ENCODE measurements at regions not wholly inside any gene's neighbourhood (a gene's known extent, or its start where the extent isn't known, plus 50 kb on each side); places are given as distances from the start of the nearest gene placed in this dataset.

GRCh38 chr5:158389786-158390185 is 530.8 kb upstream of the CLINT1 start:
- H3K4me1 Mint-ChIP-seq: peaks cover 3% of the 10 kb centered on the region
- H3K36me3 Mint-ChIP-seq: no peaks in the 10 kb centered on the region
- DNase-seq: no peak
- H3K27me3 Mint-ChIP-seq: no peaks in the 10 kb centered on the region
- H3K4me3 Mint-ChIP-seq: no peak overlapping the region
- no peak overlapping the region for H3K27ac Mint-ChIP-seq
- peaks cover 11% of the 10 kb centered on the region for H3K9me3 Mint-ChIP-seq

GRCh38 chr5:158388021-158388420 is 529.1 kb upstream of the CLINT1 start:
- Mint-ChIP-seq H3K9me3 (peaks cover 17% of the 10 kb centered on the region), H3K36me3 (no peaks in the 10 kb centered on the region), H3K27me3 (no peaks in the 10 kb centered on the region), H3K4me3 (no peak overlapping the region), H3K4me1 (peaks cover 6% of the 10 kb centered on the region), H3K27ac (no peak overlapping the region)
- no peak for DNase-seq

- no peak overlapping the region for H3K27ac Mint-ChIP-seq
- H3K4me3 Mint-ChIP-seq: no peak overlapping the region
- no peaks in the 10 kb centered on the region for H3K36me3 Mint-ChIP-seq
- H3K4me1 Mint-ChIP-seq: peaks cover 8% of the 10 kb centered on the region
- no peaks in the 10 kb centered on the region for H3K27me3 Mint-ChIP-seq
- H3K9me3 Mint-ChIP-seq: peaks cover 17% of the 10 kb centered on the region
- DNase-seq: no peak
Measured at GRCh38 chr5:158387499-158387898, 528.6 kb upstream of the CLINT1 start.

- peaks cover 17% of the 10 kb centered on the region for H3K9me3 Mint-ChIP-seq
- H3K4me3 Mint-ChIP-seq: no peak overlapping the region
- no peak overlapping the region for H3K27ac Mint-ChIP-seq
- peaks cover 10% of the 10 kb centered on the region for H3K4me1 Mint-ChIP-seq
- no peaks in the 10 kb centered on the region for H3K27me3 Mint-ChIP-seq
- DNase-seq: no peak
- no peaks in the 10 kb centered on the region for H3K36me3 Mint-ChIP-seq
Measured at GRCh38 chr5:158385982-158386381, 527.0 kb upstream of the CLINT1 start.

- no peaks in the 10 kb centered on the region for H3K27me3 Mint-ChIP-seq
- H3K27ac Mint-ChIP-seq: no peak overlapping the region
- H3K9me3 Mint-ChIP-seq: peaks cover 17% of the 10 kb centered on the region
- H3K4me3 Mint-ChIP-seq: no peak overlapping the region
- H3K36me3 Mint-ChIP-seq: no peaks in the 10 kb centered on the region
- peaks cover 10% of the 10 kb centered on the region for H3K4me1 Mint-ChIP-seq
- DNase-seq: no peak
Measured at GRCh38 chr5:158384535-158385481, 525.9 kb upstream of the CLINT1 start.

GRCh38 chr5:158383486-158383885 is 524.5 kb upstream of the CLINT1 start:
- Mint-ChIP-seq H3K27ac (no peak overlapping the region), H3K36me3 (no peaks in the 10 kb centered on the region), H3K4me1 (peaks cover 10% of the 10 kb centered on the region), H3K27me3 (no peaks in the 10 kb centered on the region), H3K4me3 (no peak overlapping the region), H3K9me3 (peaks cover 17% of the 10 kb centered on the region)
- no peak for DNase-seq

- peaks cover 2% of the 10 kb centered on the region for H3K36me3 Mint-ChIP-seq
- H3K27ac Mint-ChIP-seq: no peak overlapping the region
- H3K4me1 Mint-ChIP-seq: peaks cover 10% of the 10 kb centered on the region
- DNase-seq: peak; percentile 47
- no peaks in the 10 kb centered on the region for H3K27me3 Mint-ChIP-seq
- H3K9me3 Mint-ChIP-seq: peaks cover 19% of the 10 kb centered on the region
- H3K4me3 Mint-ChIP-seq: no peak overlapping the region
Measured at GRCh38 chr5:158382473-158382872, 523.5 kb upstream of the CLINT1 start.

GRCh38 chr5:158381614-158382160 is 522.7 kb upstream of the CLINT1 start:
- Mint-ChIP-seq H3K27me3 (no peaks in the 10 kb centered on the region), H3K4me1 (peaks cover 10% of the 10 kb centered on the region), H3K4me3 (no peak overlapping the region), H3K27ac (peak overlapping the region; percentile 39), H3K36me3 (peaks cover 2% of the 10 kb centered on the region), H3K9me3 (peaks cover 20% of the 10 kb centered on the region)
- no peak for DNase-seq

GRCh38 chr5:158380661-158381060 is 521.7 kb upstream of the CLINT1 start:
- no peak for DNase-seq
- H3K36me3 Mint-ChIP-seq: peaks cover 2% of the 10 kb centered on the region
- H3K4me3 Mint-ChIP-seq: no peak overlapping the region
- no peak overlapping the region for H3K27ac Mint-ChIP-seq
- peaks cover 15% of the 10 kb centered on the region for H3K9me3 Mint-ChIP-seq
- H3K4me1 Mint-ChIP-seq: peaks cover 10% of the 10 kb centered on the region
- no peaks in the 10 kb centered on the region for H3K27me3 Mint-ChIP-seq

- Mint-ChIP-seq H3K27me3 (no peaks in the 10 kb centered on the region), H3K27ac (no peak overlapping the region), H3K4me1 (peaks cover 5% of the 10 kb centered on the region), H3K36me3 (peaks cover 2% of the 10 kb centered on the region), H3K4me3 (no peak overlapping the region), H3K9me3 (peaks cover 3% of the 10 kb centered on the region)
- no peak for DNase-seq
Measured at GRCh38 chr5:158378931-158379330, 520.0 kb upstream of the CLINT1 start.

GRCh38 chr5:158376679-158377078 is 517.7 kb upstream of the CLINT1 start:
- H3K4me3 Mint-ChIP-seq: no peak overlapping the region
- H3K27ac Mint-ChIP-seq: no peak overlapping the region
- peaks cover 3% of the 10 kb centered on the region for H3K9me3 Mint-ChIP-seq
- H3K36me3 Mint-ChIP-seq: peaks cover 2% of the 10 kb centered on the region
- DNase-seq: no peak
- H3K4me1 Mint-ChIP-seq: no peaks in the 10 kb centered on the region
- H3K27me3 Mint-ChIP-seq: no peaks in the 10 kb centered on the region

GRCh38 chr5:158375531-158375930 is 516.6 kb upstream of the CLINT1 start:
- DNase-seq: no peak
- H3K36me3 Mint-ChIP-seq: peaks cover 2% of the 10 kb centered on the region
- H3K27me3 Mint-ChIP-seq: no peaks in the 10 kb centered on the region
- peaks cover 3% of the 10 kb centered on the region for H3K9me3 Mint-ChIP-seq
- H3K4me3 Mint-ChIP-seq: no peak overlapping the region
- H3K4me1 Mint-ChIP-seq: no peaks in the 10 kb centered on the region
- no peak overlapping the region for H3K27ac Mint-ChIP-seq

- no peak overlapping the region for H3K27ac Mint-ChIP-seq
- H3K27me3 Mint-ChIP-seq: no peaks in the 10 kb centered on the region
- H3K9me3 Mint-ChIP-seq: peaks cover 3% of the 10 kb centered on the region
- H3K36me3 Mint-ChIP-seq: peaks cover 2% of the 10 kb centered on the region
- H3K4me3 Mint-ChIP-seq: no peak overlapping the region
- no peak for DNase-seq
- H3K4me1 Mint-ChIP-seq: no peaks in the 10 kb centered on the region
Measured at GRCh38 chr5:158373608-158374395, 514.9 kb upstream of the CLINT1 start.

GRCh38 chr5:158369241-158369640 is 510.3 kb upstream of the CLINT1 start:
- Mint-ChIP-seq H3K27ac (no peak overlapping the region), H3K4me1 (no peaks in the 10 kb centered on the region), H3K27me3 (no peaks in the 10 kb centered on the region), H3K9me3 (no peaks in the 10 kb centered on the region), H3K36me3 (no peaks in the 10 kb centered on the region), H3K4me3 (no peak overlapping the region)
- DNase-seq: no peak

GRCh38 chr5:158368686-158369085 is 509.7 kb upstream of the CLINT1 start:
- Mint-ChIP-seq H3K4me1 (no peaks in the 10 kb centered on the region), H3K27me3 (no peaks in the 10 kb centered on the region), H3K27ac (no peak overlapping the region), H3K9me3 (no peaks in the 10 kb centered on the region), H3K36me3 (no peaks in the 10 kb centered on the region), H3K4me3 (no peak overlapping the region)
- DNase-seq: no peak
